ENCODE measurements at regions not wholly inside any gene's neighbourhood (a gene's known extent, or its start where the extent isn't known, plus 50 kb on each side); places are given as distances from the start of the nearest gene placed in this dataset.

- no peak for TF ChIP-seq CTCF (conservative IDR thresholded peaks at IDR 0.05)
- H3K27ac Mint-ChIP-seq: no peak overlapping the region
Measured at GRCh38 chr2:146879882-146880281, 964.9 kb upstream of the ACVR2A start.

More at GRCh38 chr2:146879882-146880281, 964.9 kb upstream of the ACVR2A start:
- Histone ChIP-seq H3T11ph (ENCODE audit: low read length) (no peak overlapping the region), H4K8ac (replicated peaks; ENCODE audit: insufficient read length, low read depth, low read length) (no peak overlapping the region), H2AK5ac (ENCODE audit: insufficient read length, low read length) (no peak overlapping the region), H3K9ac (ENCODE audit: extremely low read depth, insufficient read length, low read length) (no peak overlapping the region), H3K27me3 (ENCODE audit: insufficient read depth, low read length) (no peaks in the 10 kb centered on the region), H2BK15ac (ENCODE audit: low read depth, low read length) (no peak overlapping the region), H2BK20ac (ENCODE audit: low read depth, low read length, poor library complexity, severe bottlenecking) (no peak overlapping the region), H3K79me1 (ENCODE audit: insufficient read depth, low read depth, low read length, poor library complexity, severe bottlenecking) (no peaks in the 10 kb centered on the region), H3K56ac (ENCODE audit: insufficient read length, low read depth, low read length) (no peak overlapping the region), H2BK120ac (ENCODE audit: low read depth, low read length, poor library complexity, severe bottlenecking) (no peak overlapping the region), H4K91ac (ENCODE audit: insufficient read length, low read depth, low read length) (no peak overlapping the region), H3K23me2 (ENCODE audit: insufficient read length, low read depth, low read length, poor library complexity, severe bottlenecking) (no peaks in the 10 kb centered on the region), H4K5ac (ENCODE audit: insufficient read length, low read depth, low read length) (no peak overlapping the region), H3K4me1 (ENCODE audit: insufficient read depth, low read length) (no peaks in the 10 kb centered on the region), H3K4me2 (ENCODE audit: insufficient read depth, insufficient read length, low read length) (no peak overlapping the region), H2AFZ (ENCODE audit: low read length) (no peak overlapping the region), H3K18ac (ENCODE audit: insufficient read length, low read depth, low read length) (no peak overlapping the region), H3K79me2 (ENCODE audit: insufficient read depth, low read length) (no peaks in the 10 kb centered on the region), H3K9me3 (ENCODE audit: control insufficient read depth, low read depth, low read length) (no peaks in the 10 kb centered on the region), H2BK12ac (ENCODE audit: insufficient read length, low read depth, low read length) (no peak overlapping the region), H3K4ac (ENCODE audit: low read depth, low read length) (no peak overlapping the region), H2BK5ac (ENCODE audit: insufficient read length, low read length) (no peak overlapping the region), H3K27ac (ENCODE audit: insufficient read length, low read depth, low read length) (no peak overlapping the region), H4K20me1 (ENCODE audit: control insufficient read depth, insufficient read depth, insufficient read length) (no peaks in the 10 kb centered on the region), H3K23ac (ENCODE audit: insufficient read length, low read depth, low read length) (no peak overlapping the region), H3K14ac (ENCODE audit: insufficient read depth, low read length) (no peak overlapping the region)
- H3K36me3 Mint-ChIP-seq (ENCODE audit: insufficient read depth in 1 of 3, low read depth in 3 of 3): peaks cover 0 to 9% (median 0%) of the 10 kb centered on the region in 3 experiments; a peak in 3 of 7 replicates
- H3K9me3 Mint-ChIP-seq: peaks cover 3 to 8% of the 10 kb centered on the region in 2 experiments; a peak in 3 of 5 replicates
- H3K4me3 Mint-ChIP-seq: no peak overlapping the region
- WGBS (ENCODE audit: extremely low coverage, insufficient read length, low lambda C conversion rate): no CpG with 5 or more reads among the region's 6 CpGs
- no peak for DNase-seq
- no peaks in the 10 kb centered on the region; the same call in 1 of the 2 replicates for H3K27me3 Mint-ChIP-seq (ENCODE audit: low read depth)
- H3K4me1 Mint-ChIP-seq: no peaks in the 10 kb centered on the region
